Lung (tissue), 11 donors: ENCODE measurements at regions not wholly inside any gene's neighbourhood (a gene's known extent, or its start where the extent isn't known, plus 50 kb on each side); places are given as distances from the start of the nearest gene placed in this dataset.

Experiments used
- ATAC-seq: fragments of 200-7000 bp; cut with Tn5 transposase; one replicate; pipeline ENCODE4 v1.9.1; 2020; ENCODE audit warnings: moderate number of reproducible peaks; ENCODE audit not compliant: insufficient read depth, low FRiP score
- DNase-seq, 3 donors: peaks; one replicate each; pipeline ENCODE4 v3.0.0-alpha.2; 2013 to 2017
- H3K27ac ChIP-seq, 2 donors: one replicate each; pipeline ENCODE4 v1.5.1; 2013; ENCODE audit warnings: mild to moderate bottlenecking in 2 of 2, moderate library complexity in 2 of 2, control low read depth in 1 of 2, inconsistent platforms in 1 of 2, low read depth in 1 of 2, low read length in 1 of 2
- H3K27me3 ChIP-seq, 3 donors: one replicate each; pipeline ENCODE4 v1.5.1; 2013; ENCODE audit warnings: low read length in 2 of 3; ENCODE audit not compliant: control insufficient read depth in 3 of 3, insufficient read depth in 3 of 3
- H3K36me3 ChIP-seq, 4 donors: one replicate each; pipeline ENCODE4 v1.5.1; 2013; ENCODE audit warnings: low read length in 4 of 4, mild to moderate bottlenecking in 1 of 4, moderate library complexity in 1 of 4; ENCODE audit not compliant: control insufficient read depth in 4 of 4, insufficient read depth in 4 of 4
- H3K4me1 ChIP-seq, 5 donors: one replicate each; pipeline ENCODE4 v1.5.1; 2013; ENCODE audit warnings: low read length in 5 of 5, mild to moderate bottlenecking in 2 of 5, moderate library complexity in 1 of 5; ENCODE audit not compliant: control insufficient read depth in 5 of 5, insufficient read depth in 5 of 5
- H3K4me3 ChIP-seq: one replicate; pipeline ENCODE4 v1.5.1; 2013; ENCODE audit warnings: mild to moderate bottlenecking, control low read depth, moderate library complexity
- H3K9ac ChIP-seq, 2 donors: one replicate each; pipeline ENCODE4 v1.5.1; 2013; ENCODE audit warnings: low read length in 2 of 2, control low read depth in 1 of 2; ENCODE audit not compliant: insufficient read depth in 1 of 2
- H3K9me3 ChIP-seq, 4 donors: one replicate each; pipeline ENCODE4 v1.5.1; 2013; ENCODE audit warnings: low read length in 3 of 4, mild to moderate bottlenecking in 1 of 4, moderate library complexity in 1 of 4; ENCODE audit not compliant: control insufficient read depth in 4 of 4, insufficient read depth in 3 of 4
- WGBS, 2 donors: extraction: QIAGEN DNeasy Blood & Tissue Kit; methylation state at CpG; one replicate each; pipeline ENCODE4 v1.1.7; 2013; 5-methylcytosine and 5-hydroxymethylcytosine counted together
- TF ChIP-seq, protein P1 (sequence below): IDR thresholded peaks from 2 replicates; pipeline ENCODE4 v1.5.1; 2012; ENCODE audit warnings: mild to moderate bottlenecking; ENCODE audit errors: control extremely low read depth, extremely low read depth
- donor health status: control.
- donor health status: control.
- donor health status: Bipolar disorder and iron deficiency.
- donor health status: healthy.
- donor health status: DM: yes; HTN: yes; CAD: no.

GRCh38 chr15:100801256-100801900 is 78.3 kb upstream of the ALDH1A3 start:
- H3K9ac ChIP-seq: no peak overlapping the region

DNA sequence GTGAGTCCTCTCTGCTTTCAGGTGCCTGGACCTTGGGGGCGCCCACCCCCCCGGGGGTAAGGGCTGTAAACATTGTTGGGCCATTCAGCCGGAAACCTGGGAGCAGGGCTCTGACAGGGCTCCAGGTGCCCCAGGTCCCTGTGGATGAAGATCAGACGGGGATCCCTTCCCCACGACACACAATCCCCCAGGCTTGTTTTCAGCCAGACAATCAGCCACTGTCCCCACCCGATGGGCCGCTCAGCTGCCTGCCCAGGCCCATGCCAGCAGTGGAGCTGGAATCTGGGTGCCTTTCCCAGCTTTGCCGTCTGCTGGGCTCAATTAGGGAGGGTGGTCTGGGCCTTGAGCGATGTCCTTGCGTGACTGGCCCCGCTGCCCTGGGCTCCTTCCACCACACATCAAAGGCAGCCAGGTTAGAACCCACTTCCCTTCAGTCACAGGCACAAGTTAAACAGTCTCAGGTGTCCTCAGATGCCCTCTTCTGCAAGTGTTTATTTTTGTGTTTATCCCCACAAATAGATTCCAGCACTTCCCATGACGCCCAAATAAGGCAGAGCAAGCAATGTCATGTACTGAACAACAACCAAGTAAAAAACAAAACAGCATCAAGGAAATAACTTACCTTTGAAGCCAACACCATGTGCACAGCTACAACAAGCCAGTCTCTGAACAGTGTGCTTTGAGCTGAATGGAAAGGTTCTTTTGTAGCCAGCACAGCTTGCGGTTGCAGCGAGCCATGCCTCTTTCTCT is 77.0 kb upstream of the ALDH1A3 start:
- Histone ChIP-seq H3K9ac (no peak overlapping the region), H3K9me3 (peaks cover 0 to 8% (median 2%) of the 10 kb centered on the region in 4 donors), H3K4me3 (no peak overlapping the region), H3K36me3 (no peaks in the 10 kb centered on the region), H3K27ac (no peak overlapping the region), H3K27me3 (no peaks in the 10 kb centered on the region), H3K4me1 (no peaks in the 10 kb centered on the region)
- WGBS, 2 donors: 88 to 92% methylated on average over 14 of the region's 14 CpGs
- DNase-seq (no peak), ATAC-seq (no peak)
- TF ChIP-seq, protein P1, sequence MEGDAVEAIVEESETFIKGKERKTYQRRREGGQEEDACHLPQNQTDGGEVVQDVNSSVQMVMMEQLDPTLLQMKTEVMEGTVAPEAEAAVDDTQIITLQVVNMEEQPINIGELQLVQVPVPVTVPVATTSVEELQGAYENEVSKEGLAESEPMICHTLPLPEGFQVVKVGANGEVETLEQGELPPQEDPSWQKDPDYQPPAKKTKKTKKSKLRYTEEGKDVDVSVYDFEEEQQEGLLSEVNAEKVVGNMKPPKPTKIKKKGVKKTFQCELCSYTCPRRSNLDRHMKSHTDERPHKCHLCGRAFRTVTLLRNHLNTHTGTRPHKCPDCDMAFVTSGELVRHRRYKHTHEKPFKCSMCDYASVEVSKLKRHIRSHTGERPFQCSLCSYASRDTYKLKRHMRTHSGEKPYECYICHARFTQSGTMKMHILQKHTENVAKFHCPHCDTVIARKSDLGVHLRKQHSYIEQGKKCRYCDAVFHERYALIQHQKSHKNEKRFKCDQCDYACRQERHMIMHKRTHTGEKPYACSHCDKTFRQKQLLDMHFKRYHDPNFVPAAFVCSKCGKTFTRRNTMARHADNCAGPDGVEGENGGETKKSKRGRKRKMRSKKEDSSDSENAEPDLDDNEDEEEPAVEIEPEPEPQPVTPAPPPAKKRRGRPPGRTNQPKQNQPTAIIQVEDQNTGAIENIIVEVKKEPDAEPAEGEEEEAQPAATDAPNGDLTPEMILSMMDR: no peak

More at GRCh38 chr15:100801256-100801900, 78.3 kb upstream of the ALDH1A3 start:
- H3K9me3 ChIP-seq: peaks cover 0 to 2% (median under 1%) of the 10 kb centered on the region in 4 donors
- no peak overlapping the region for H3K4me3 ChIP-seq
- H3K4me1 ChIP-seq: no peaks in the 10 kb centered on the region
- WGBS, 2 donors: 89 to 90% methylated on average over 17 of the region's 17 CpGs
- TF ChIP-seq, protein P1: no peak
- no peak overlapping the region for H3K27ac ChIP-seq
- no peaks in the 10 kb centered on the region for H3K27me3 ChIP-seq
- no peaks in the 10 kb centered on the region for H3K36me3 ChIP-seq
- ATAC-seq: no peak
- DNase-seq: no peak

GRCh38 chr15:100803171-100803440 is 76.5 kb upstream of the ALDH1A3 start:
- Histone ChIP-seq H3K27ac (no peak overlapping the region), H3K9me3 (peaks cover 0 to 13% (median 4%) of the 10 kb centered on the region in 4 donors), H3K4me3 (no peak overlapping the region), H3K9ac (no peak overlapping the region), H3K4me1 (no peaks in the 10 kb centered on the region), H3K27me3 (no peaks in the 10 kb centered on the region), H3K36me3 (no peaks in the 10 kb centered on the region)
- DNase-seq: no peak
- TF ChIP-seq, protein P1: no peak
- no peak for ATAC-seq
- WGBS, 2 donors: 97 to 98% methylated on average over 3 of the region's 3 CpGs
